ENCODE measurements at regions not wholly inside any gene's neighbourhood (a gene's known extent, or its start where the extent isn't known, plus 50 kb on each side); places are given as distances from the start of the nearest gene placed in this dataset.

DNA sequence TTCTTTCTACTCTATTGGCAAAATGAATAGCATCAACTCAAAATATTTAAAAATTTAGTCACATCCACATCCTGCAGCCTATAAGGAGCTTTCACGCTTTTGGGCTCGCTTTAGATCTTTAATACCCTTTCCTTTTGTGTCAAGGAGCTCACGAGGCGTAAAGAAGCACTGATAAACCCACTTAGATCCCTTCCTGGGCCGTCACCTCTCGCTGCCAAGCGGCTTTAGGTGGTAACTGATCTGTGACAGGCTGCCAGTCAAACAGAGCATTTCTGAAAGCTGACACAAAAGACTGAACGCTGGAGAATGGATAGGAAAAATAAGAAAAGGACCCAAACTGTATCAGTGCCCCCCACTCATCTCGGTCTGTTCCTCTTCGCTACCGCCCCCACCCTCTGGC, 385.7 kb upstream of the MMS22L start:
- TF ChIP-seq POLR2AphosphoS5 (IDR thresholded peaks at IDR 0.05) (no peak), POLR2A (IDR thresholded peaks at IDR 0.05) (no peak), EP300 (IDR thresholded peaks at IDR 0.05) (no peak), CTCF (IDR thresholded peaks at IDR 0.05) (no peak)
- Histone ChIP-seq H3K4me3 (no peak overlapping the region), H3K4me1 (peaks cover 6% of the 10 kb centered on the region), H3K27me3 (no peaks in the 10 kb centered on the region), H3K36me3 (no peaks in the 10 kb centered on the region), H3K9me3 (no peaks in the 10 kb centered on the region), H3K27ac (no peak overlapping the region)
- 72% methylated on average over 11 of the region's 11 CpGs for WGBS
- no peak for DNase-seq (ENCODE audit: low spot score in 2 of 2)

- 27% methylated on average over 15 of the region's 15 CpGs for WGBS
- Histone ChIP-seq H3K9me3 (no peaks in the 10 kb centered on the region), H3K4me1 (peaks cover 6% of the 10 kb centered on the region), H3K36me3 (no peaks in the 10 kb centered on the region), H3K4me3 (no peak overlapping the region), H3K27ac (no peak overlapping the region), H3K27me3 (no peaks in the 10 kb centered on the region)
- TF ChIP-seq EP300 (IDR thresholded peaks at IDR 0.05): no peak
- TF ChIP-seq CTCF (IDR thresholded peaks at IDR 0.05): no peak
- TF ChIP-seq POLR2A (IDR thresholded peaks at IDR 0.05): no peak
- no peak for TF ChIP-seq POLR2AphosphoS5 (IDR thresholded peaks at IDR 0.05)
- DNase-seq (ENCODE audit: low spot score in 2 of 2): no peak
Measured at GRCh38 chr6:97669191-97670031, 386.4 kb upstream of the MMS22L start.

DNA sequence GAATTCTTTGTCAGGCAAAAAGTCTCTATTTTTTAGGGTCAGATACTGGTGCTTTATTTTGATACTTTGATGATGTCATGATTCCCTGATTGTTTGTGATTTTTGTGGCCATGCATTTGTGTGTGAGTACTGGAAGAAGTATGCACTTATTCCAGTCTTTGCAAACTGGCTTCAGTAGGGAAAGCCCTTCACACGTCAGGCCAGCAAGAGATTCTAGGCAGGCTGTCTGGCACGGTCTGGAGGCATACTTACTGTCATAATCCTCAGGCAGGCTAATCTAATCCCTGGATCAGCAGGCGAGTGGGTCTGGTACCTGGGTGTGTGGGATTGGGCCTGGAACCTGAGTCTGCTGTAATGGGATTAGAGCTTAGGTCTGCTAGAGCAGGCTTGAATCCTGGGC, 391.8 kb upstream of the MMS22L start:
- Histone ChIP-seq H3K4me3 (no peak overlapping the region), H3K36me3 (no peaks in the 10 kb centered on the region), H3K27ac (no peak overlapping the region), H3K27me3 (no peaks in the 10 kb centered on the region), H3K9me3 (no peaks in the 10 kb centered on the region), H3K4me1 (no peaks in the 10 kb centered on the region)
- 86% methylated on average over 3 of the region's 3 CpGs for WGBS
- no peak for TF ChIP-seq POLR2AphosphoS5 (IDR thresholded peaks at IDR 0.05)
- no peak for TF ChIP-seq CTCF (IDR thresholded peaks at IDR 0.05)
- TF ChIP-seq EP300 (IDR thresholded peaks at IDR 0.05): no peak
- TF ChIP-seq POLR2A (IDR thresholded peaks at IDR 0.05): no peak
- no peak for DNase-seq (ENCODE audit: low spot score in 2 of 2)

- TF ChIP-seq POLR2AphosphoS5 (IDR thresholded peaks at IDR 0.05) (no peak), CTCF (IDR thresholded peaks at IDR 0.05) (no peak)
- Histone ChIP-seq H3K27me3 (no peaks in the 10 kb centered on the region), H3K36me3 (no peaks in the 10 kb centered on the region), H3K27ac (no peak overlapping the region), H3K9me3 (no peaks in the 10 kb centered on the region), H3K4me3 (no peak overlapping the region), H3K4me1 (no peaks in the 10 kb centered on the region)
- 83% methylated on average over 2 of the region's 2 CpGs for WGBS
- DNase-seq (ENCODE audit: low spot score in 2 of 2): no peak
Measured at GRCh38 chr6:97677626-97678025, 394.6 kb upstream of the MMS22L start.

GRCh38 chr6:97687916-97688315, 404.9 kb upstream of the MMS22L start:
- 80% methylated on average over 2 of the region's 2 CpGs for whole genome bisulfite sequencing
- no peaks in the 10 kb centered on the region for H3K9me3 ChIP-seq
- H3K4me1 ChIP-seq: no peaks in the 10 kb centered on the region
- no peak overlapping the region for H3K27ac ChIP-seq
- no peak for DNase-seq (ENCODE audit: low spot score in 2 of 2)
- H3K36me3 ChIP-seq: no peaks in the 10 kb centered on the region
- H3K4me3 ChIP-seq: no peak overlapping the region
- no peaks in the 10 kb centered on the region for H3K27me3 ChIP-seq
- TF ChIP-seq POLR2AphosphoS5 (IDR thresholded peaks at IDR 0.05) (no peak), CTCF (IDR thresholded peaks at IDR 0.05) (no peak), EP300 (IDR thresholded peaks at IDR 0.05) (no peak), POLR2A (IDR thresholded peaks at IDR 0.05) (no peak)
